SU-DHL-6 (cell line): ENCODE measurements at regions not wholly inside any gene's neighbourhood (a gene's known extent, or its start where the extent isn't known, plus 50 kb on each side); places are given as distances from the start of the nearest gene placed in this dataset.

ENCODE experiments used
- EZH2phosphoT487 ChIP-seq: fragments of 200-600 bp; sonication (generic), shearing (Covaris generic); conservative IDR thresholded peaks from 2 replicates; pipeline ENCODE4 v1.6.1; 2018; ENCODE audit warnings: mild to moderate bottlenecking, antibody characterized with exemption, low read length, moderate library complexity, mixed read lengths
- TF ChIP-seq, protein P1 (sequence below): fragments of 200-600 bp; sonication (generic); IDR thresholded peaks from one replicate; pipeline ENCODE4 v1.5.1; 2017; ENCODE audit warnings: antibody characterized with exemption, mild to moderate bottlenecking, low read length, moderate library complexity; ENCODE audit not compliant: insufficient read depth, poor library complexity, severe bottlenecking

GRCh38 chr18:29078273-29078672, 901.3 kb upstream of the CDH2 start:
- TF ChIP-seq, protein P1, sequence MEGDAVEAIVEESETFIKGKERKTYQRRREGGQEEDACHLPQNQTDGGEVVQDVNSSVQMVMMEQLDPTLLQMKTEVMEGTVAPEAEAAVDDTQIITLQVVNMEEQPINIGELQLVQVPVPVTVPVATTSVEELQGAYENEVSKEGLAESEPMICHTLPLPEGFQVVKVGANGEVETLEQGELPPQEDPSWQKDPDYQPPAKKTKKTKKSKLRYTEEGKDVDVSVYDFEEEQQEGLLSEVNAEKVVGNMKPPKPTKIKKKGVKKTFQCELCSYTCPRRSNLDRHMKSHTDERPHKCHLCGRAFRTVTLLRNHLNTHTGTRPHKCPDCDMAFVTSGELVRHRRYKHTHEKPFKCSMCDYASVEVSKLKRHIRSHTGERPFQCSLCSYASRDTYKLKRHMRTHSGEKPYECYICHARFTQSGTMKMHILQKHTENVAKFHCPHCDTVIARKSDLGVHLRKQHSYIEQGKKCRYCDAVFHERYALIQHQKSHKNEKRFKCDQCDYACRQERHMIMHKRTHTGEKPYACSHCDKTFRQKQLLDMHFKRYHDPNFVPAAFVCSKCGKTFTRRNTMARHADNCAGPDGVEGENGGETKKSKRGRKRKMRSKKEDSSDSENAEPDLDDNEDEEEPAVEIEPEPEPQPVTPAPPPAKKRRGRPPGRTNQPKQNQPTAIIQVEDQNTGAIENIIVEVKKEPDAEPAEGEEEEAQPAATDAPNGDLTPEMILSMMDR = no peak
- no peak for TF ChIP-seq EZH2phosphoT487
